HG03095 (cell line): ENCODE measurements at regions not wholly inside any gene's neighbourhood (a gene's known extent, or its start where the extent isn't known, plus 50 kb on each side); places are given as distances from the start of the nearest gene placed in this dataset.

Experiments used
- ATAC-seq: cut with Tn5 transposase; IDR thresholded peaks from one replicate; pipeline ENCODE4 v1.9.1; 2021; ENCODE audit warnings: moderate library complexity; ENCODE audit not compliant: unreplicated experiment

DNA sequence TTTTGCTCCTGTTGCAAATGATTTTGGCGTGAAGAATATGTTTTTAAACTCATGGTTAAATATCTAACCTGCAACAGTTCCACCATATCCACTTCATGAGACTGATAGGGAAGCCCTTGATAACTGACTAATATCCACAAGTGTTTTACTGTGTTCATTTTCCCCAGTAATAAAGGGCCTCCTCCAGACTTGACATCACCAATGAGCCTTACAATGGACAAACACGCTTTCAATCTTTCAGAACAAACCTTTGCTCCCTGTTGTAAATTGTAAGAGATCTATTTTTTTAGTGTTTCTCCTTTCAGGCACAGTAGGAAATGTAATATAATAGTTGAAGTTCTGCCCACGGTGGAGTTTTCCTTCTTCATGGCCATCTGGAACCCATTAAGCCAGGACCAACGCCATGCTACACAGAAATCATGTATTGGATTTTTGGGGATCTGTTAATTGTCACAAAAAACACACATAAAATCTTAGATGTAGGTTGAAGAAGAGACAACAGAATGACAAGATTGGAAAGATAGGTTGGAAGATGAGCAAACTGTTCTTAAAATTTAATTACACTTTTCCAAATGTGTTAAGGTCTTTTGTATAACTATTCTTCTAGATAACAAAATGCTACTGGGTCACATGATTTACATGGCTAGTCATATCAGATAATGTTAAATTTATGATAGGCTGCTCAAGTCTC, 1030.1 kb downstream of the FSTL5 start:
- ATAC-seq: no peak

DNA sequence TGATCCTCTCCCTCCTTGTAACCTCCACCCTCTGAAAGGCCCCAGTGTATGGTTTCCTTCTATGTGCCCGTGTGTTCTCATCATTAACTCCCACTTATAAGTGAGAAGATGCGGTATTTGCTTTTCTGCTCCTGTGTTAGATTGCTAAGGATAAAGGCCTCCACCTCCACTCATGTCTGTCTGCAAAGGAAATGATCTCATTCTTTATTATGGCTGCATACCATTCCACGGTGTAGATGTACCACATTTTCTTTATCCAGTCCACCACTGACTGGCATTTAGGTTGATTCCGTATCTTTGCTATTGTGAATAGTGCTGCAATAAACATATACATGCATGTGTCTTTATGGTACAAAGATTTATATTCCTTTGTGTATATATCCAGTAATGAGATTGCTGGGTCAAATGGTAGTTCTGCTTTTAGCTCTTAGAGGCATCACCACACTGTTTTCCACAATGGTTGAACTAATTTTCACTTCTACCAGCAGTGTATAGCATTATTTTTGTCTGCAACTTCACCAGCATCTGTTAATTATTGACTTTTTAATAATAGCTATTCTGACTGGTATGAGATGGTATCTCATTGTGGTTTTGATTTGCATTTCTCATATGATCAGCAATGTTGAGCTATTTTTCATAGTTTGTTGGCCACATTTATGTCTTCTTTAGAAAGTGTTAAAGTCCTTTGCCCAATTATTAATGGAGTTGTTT, 1030.9 kb downstream of the FSTL5 start:
- no peak for ATAC-seq

DNA sequence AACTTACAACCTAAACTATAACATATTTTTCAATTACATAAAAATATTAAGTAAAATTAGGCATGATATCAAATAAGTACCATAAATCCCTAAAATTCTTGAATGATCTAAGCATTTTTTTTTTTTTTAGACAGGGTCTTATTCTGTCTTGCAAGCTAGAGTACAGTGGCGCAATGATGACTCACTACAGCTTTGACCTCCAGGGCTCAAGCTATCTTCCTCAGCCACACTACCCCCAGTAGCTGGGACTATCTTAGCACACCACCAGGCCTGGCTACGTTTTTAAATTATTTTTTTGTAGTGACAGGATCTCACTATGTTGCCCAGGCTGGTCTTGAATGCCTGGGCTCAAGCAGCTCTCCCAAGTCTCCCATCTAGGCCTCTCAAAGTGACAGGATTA, 1042.3 kb downstream of the FSTL5 start:
- ATAC-seq: no peak

DNA sequence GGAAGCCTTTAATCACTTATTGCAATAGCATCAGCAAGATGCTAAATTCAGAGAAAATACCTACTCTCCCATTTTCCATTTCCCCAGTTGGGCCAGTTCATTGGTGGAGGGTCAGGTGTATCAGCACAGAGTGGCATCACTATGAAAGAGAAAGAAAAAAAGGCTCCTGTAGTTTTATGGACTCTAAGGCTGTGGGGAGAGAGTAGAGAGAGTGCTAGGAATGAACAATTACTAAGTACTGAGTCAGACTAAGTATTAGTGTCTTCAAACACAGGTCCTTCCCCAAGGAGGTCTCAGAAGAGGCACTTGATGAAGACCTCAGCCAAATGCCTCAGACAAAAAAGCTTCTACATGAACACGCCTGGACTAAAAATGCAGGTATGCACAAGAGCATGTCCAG, 1061.9 kb downstream of the FSTL5 start:
- ATAC-seq: no peak

DNA sequence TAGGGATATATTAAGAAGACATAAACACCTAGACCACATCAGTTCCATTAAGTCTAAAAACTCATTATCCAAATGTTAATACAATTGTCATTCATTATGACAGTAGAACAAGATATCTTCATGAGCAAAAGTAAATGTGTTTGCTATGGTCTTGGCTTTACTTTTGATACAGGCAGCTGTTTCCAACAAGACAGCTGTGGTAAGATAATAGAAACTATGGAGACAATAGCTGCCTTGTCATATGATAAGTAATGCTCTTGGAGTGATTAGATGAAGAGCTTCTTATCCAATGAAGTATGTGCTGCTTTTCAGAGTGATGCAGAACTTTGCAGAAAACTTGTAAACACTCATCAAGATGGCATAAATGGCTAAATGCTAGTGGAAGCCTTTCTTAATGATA, 1066.0 kb downstream of the FSTL5 start:
- ATAC-seq: no peak

DNA sequence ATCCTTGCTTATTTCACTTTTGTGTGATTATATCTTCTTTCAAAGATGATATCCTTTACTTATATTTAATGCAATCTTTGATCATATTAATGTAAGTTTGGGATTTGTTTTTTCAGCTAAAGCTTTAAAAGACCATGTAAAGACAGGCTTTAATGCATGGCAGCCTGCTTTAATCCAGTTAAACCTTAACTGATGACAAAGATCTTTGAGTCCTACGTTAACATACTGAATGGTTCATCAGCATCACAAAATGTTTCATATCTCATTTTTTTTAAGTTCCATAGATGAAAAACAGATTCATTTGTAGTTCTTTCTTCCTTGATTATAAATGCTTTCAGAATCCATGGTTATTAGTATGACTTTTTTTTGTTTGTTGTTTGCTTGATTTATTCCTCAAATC, 1102.8 kb downstream of the FSTL5 start:
- ATAC-seq: no peak
